GM23338 (cell line): ENCODE measurements at regions not wholly inside any gene's neighbourhood (a gene's known extent, or its start where the extent isn't known, plus 50 kb on each side); places are given as distances from the start of the nearest gene placed in this dataset.

Experiments
- CREB1 ChIP-seq: fragments of 250-450 bp; sonication (Bioruptor Pico); IDR thresholded peaks from 2 replicates; pipeline ENCODE4 v1.5.0; 2020; ENCODE audit warnings: low read depth, mild to moderate bottlenecking, moderate library complexity
- CTCF ChIP-seq, 2 experiments: fragments of 200-600 bp in 1 of 2; sonication (generic) in 1 of 2; conservative IDR thresholded peaks; 2 replicates each; pipeline versions ENCODE4 v1.5.1 to v1.6.1; 2016 to 2017; ENCODE audit warnings: antibody characterized with exemption in 2 of 2, low read depth in 2 of 2, mild to moderate bottlenecking in 2 of 2, moderate library complexity in 1 of 2
- ETS1 ChIP-seq: IDR thresholded peaks from 2 replicates; pipeline ENCODE4 v1.6.1; 2016; ENCODE audit warnings: antibody characterized with exemption
- EZH2 ChIP-seq: fragments of 200-600 bp; sonication (generic); IDR thresholded peaks from one replicate; pipeline ENCODE4 v1.8.0; 2017; ENCODE audit warnings: antibody characterized with exemption, mild to moderate bottlenecking, low read depth; ENCODE audit not compliant: unreplicated experiment
- EZH2phosphoT487 ChIP-seq: fragments of 200-600 bp; sonication (generic); IDR thresholded peaks from one replicate; pipeline ENCODE4 v1.8.1; 2018; ENCODE audit warnings: antibody characterized with exemption; ENCODE audit not compliant: unreplicated experiment
- JUNB ChIP-seq: IDR thresholded peaks from one replicate; pipeline ENCODE4 v1.6.1; 2016; ENCODE audit warnings: antibody characterized with exemption; ENCODE audit not compliant: unreplicated experiment
- NANOG ChIP-seq: IDR thresholded peaks from 2 replicates; pipeline ENCODE4 v1.6.1; 2016; ENCODE audit warnings: antibody characterized with exemption, borderline replicate concordance
- POLR2AphosphoS5 ChIP-seq: IDR thresholded peaks from 2 replicates; pipeline ENCODE4 v1.6.1; 2016; ENCODE audit warnings: antibody characterized with exemption, low read depth
- REST ChIP-seq: IDR thresholded peaks from one replicate; pipeline ENCODE4 v1.6.1; 2018; ENCODE audit warnings: antibody characterized with exemption; ENCODE audit not compliant: unreplicated experiment
- STAT1 ChIP-seq: IDR thresholded peaks from one replicate; pipeline ENCODE4 v1.6.1; 2016; ENCODE audit warnings: antibody characterized with exemption; ENCODE audit not compliant: unreplicated experiment
- ZNF114 ChIP-seq: fragments of 250-450 bp; sonication (Bioruptor Pico); IDR thresholded peaks from 2 replicates; pipeline ENCODE4 v1.5.0; 2020; ENCODE audit warnings: mild to moderate bottlenecking, moderate library complexity
- ZNF331 ChIP-seq: fragments of 250-450 bp; sonication (Bioruptor Pico); IDR thresholded peaks from 2 replicates; pipeline ENCODE4 v1.5.0; 2020; ENCODE audit warnings: low read depth, mild to moderate bottlenecking, moderate library complexity
- TF ChIP-seq, protein P1 (sequence below): fragments of 250-450 bp; sonication (Bioruptor Pico); IDR thresholded peaks from 2 replicates; pipeline ENCODE4 v1.5.0; 2020; ENCODE audit warnings: mild to moderate bottlenecking, moderate library complexity

GRCh38 chr9:120014796-120015195 is 565.2 kb downstream of the CDK5RAP2 start:
- TF ChIP-seq CTCF (conservative IDR thresholded peaks at IDR 0.05; ENCODE audit: low read depth in 2 of 2) (no peak), POLR2AphosphoS5 (no peak), EZH2 (no peak), NANOG (no peak), REST (no peak), EZH2phosphoT487 (no peak), JUNB (no peak), ETS1 (no peak), STAT1 (no peak), CREB1 (no peak), ZNF331 (no peak), ZNF114 (no peak)
- TF ChIP-seq, protein P1, sequence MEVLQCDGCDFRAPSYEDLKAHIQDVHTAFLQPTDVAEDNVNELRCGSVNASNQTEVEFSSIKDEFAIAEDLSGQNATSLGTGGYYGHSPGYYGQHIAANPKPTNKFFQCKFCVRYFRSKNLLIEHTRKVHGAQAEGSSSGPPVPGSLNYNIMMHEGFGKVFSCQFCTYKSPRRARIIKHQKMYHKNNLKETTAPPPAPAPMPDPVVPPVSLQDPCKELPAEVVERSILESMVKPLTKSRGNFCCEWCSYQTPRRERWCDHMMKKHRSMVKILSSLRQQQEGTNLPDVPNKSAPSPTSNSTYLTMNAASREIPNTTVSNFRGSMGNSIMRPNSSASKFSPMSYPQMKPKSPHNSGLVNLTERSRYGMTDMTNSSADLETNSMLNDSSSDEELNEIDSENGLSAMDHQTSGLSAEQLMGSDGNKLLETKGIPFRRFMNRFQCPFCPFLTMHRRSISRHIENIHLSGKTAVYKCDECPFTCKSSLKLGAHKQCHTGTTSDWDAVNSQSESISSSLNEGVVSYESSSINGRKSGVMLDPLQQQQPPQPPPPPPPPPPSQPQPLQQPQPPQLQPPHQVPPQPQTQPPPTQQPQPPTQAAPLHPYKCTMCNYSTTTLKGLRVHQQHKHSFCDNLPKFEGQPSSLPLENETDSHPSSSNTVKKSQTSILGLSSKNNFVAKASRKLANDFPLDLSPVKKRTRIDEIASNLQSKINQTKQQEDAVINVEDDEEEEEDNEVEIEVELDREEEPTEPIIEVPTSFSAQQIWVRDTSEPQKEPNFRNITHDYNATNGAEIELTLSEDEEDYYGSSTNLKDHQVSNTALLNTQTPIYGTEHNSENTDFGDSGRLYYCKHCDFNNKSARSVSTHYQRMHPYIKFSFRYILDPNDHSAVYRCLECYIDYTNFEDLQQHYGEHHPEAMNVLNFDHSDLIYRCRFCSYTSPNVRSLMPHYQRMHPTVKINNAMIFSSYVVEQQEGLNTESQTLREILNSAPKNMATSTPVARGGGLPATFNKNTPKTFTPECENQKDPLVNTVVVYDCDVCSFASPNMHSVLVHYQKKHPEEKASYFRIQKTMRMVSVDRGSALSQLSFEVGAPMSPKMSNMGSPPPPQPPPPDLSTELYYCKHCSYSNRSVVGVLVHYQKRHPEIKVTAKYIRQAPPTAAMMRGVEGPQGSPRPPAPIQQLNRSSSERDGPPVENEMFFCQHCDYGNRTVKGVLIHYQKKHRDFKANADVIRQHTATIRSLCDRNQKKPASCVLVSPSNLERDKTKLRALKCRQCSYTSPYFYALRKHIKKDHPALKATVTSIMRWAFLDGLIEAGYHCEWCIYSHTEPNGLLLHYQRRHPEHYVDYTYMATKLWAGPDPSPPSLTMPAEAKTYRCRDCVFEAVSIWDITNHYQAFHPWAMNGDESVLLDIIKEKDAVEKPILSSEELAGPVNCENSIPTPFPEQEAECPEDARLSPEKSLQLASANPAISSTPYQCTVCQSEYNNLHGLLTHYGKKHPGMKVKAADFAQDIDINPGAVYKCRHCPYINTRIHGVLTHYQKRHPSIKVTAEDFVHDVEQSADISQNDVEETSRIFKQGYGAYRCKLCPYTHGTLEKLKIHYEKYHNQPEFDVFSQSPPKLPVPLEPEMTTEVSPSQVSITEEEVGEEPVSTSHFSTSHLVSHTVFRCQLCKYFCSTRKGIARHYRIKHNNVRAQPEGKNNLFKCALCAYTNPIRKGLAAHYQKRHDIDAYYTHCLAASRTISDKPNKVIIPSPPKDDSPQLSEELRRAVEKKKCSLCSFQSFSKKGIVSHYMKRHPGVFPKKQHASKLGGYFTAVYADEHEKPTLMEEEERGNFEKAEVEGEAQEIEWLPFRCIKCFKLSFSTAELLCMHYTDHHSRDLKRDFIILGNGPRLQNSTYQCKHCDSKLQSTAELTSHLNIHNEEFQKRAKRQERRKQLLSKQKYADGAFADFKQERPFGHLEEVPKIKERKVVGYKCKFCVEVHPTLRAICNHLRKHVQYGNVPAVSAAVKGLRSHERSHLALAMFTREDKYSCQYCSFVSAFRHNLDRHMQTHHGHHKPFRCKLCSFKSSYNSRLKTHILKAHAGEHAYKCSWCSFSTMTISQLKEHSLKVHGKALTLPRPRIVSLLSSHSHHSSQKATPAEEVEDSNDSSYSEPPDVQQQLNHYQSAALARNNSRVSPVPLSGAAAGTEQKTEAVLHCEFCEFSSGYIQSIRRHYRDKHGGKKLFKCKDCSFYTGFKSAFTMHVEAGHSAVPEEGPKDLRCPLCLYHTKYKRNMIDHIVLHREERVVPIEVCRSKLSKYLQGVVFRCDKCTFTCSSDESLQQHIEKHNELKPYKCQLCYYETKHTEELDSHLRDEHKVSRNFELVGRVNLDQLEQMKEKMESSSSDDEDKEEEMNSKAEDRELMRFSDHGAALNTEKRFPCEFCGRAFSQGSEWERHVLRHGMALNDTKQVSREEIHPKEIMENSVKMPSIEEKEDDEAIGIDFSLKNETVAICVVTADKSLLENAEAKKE (CRISPR knock-in tag) = no peak
